ENCODE measurements at regions not wholly inside any gene's neighbourhood (a gene's known extent, or its start where the extent isn't known, plus 50 kb on each side); places are given as distances from the start of the nearest gene placed in this dataset.
"Not testable (repeated sequence)": the region's sequence is repeated elsewhere in the genome, so short reads cannot be mapped to it uniquely, and the experiment has no call there.

- no peak for DNase-seq
Observed at GRCh38 chr18:961644-962355, 57.1 kb downstream of the ADCYAP1 start.

DNA sequence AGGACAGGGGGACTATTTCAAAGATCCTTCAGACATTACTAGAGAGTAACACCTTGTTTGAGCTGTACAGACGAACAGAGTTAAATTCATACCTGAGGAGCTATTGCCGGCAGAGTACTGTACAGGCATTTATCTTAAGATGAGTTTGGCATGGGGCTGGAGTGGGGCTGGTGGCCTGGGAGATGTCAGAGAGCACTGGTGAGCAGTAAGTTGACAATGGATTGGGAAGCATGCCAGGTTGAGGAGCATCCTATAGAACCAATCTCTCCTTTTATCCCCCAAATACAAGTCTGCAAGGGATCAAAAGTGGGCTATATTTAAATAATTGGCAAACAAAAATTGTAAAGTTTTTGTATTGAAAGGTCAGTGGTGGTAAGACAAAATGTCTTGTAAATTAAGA, 58.6 kb downstream of the ADCYAP1 start:
- DNase-seq, result no peak

GRCh38 chr18:965921-966758, 61.5 kb downstream of the ADCYAP1 start:
- DNase-seq, result no peak

DNA sequence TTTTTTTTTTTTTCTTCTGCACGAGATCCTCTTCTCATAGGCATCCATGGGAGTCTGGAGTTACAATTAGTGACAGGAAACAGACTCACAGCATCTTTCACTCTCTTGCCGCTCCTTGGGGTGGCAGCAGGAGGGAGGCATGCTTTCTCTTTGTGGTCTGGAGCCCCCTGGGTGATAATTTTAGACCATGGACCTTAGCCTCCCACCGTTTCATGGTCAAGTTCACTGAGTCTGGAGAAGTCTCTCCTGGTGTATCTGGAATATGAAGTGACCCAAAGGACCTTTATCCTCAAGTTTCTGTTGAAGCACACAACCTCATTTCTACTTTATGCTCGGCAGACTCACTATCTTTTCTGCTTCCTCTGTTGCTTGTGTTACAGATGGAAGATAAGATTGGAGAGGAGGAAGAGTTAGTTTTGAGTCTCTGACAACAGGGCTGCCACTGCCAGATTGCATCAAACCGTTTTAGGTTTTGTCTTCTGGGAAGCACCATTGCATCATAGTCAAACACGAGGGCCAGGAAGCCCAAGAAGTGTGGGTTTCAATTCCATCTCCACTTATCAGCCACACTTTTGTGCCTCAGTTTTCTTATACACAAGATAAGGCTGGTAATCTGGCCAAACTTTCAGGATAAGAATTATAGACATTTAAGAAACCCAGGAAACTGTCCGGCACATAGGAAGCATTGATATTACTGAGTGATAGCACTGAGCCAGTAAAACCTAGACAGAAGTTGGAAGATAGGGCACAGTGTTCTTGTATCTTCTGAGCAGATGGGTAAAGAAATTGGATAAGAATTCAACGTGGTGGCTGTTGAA, 62.3 kb downstream of the ADCYAP1 start:
- DNase-seq, result no peak

DNA sequence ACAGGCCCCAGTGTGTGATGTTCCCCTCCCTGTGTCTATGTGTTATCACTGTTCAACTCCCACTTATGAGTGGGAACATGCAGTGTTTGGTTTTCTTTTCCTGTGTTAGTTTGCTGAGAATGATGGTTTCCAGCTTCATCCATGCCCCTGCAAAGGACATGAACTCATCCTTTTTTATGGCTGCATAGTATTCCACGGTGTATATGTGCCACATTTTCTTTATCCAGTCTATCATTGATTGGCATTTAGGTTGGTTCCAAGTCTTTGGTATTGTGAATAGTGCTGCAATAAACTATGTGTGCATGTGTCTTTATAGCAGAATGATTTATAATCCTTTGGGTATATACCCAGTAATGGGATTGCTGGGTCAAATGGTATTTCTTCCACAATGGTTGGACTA, 64.2 kb downstream of the ADCYAP1 start:
- DNase-seq, result not testable (repeated sequence)

GRCh38 chr18:969311-969710, 64.6 kb downstream of the ADCYAP1 start:
- not testable (repeated sequence) for DNase-seq

DNA sequence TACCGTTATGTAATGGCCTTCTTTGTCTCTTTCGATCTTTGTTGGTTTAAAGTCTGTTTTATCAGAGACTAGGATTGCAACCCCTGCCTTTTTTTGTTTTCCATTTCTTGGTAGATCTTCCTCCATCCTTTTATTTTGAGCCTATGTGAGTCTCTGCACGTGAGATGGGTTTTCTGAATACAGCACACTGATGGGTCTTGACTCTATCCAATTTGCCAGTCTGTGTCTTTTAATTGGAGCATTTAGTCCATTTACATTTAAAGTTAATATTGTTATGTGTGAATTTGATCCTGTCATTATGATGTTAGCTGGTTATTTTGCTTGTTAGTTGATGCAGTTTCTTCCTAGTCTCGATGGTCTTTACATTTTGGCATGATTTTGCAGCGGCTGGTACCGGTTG, 69.9 kb downstream of the ADCYAP1 start:
- DNase-seq, result not testable (repeated sequence)

DNA sequence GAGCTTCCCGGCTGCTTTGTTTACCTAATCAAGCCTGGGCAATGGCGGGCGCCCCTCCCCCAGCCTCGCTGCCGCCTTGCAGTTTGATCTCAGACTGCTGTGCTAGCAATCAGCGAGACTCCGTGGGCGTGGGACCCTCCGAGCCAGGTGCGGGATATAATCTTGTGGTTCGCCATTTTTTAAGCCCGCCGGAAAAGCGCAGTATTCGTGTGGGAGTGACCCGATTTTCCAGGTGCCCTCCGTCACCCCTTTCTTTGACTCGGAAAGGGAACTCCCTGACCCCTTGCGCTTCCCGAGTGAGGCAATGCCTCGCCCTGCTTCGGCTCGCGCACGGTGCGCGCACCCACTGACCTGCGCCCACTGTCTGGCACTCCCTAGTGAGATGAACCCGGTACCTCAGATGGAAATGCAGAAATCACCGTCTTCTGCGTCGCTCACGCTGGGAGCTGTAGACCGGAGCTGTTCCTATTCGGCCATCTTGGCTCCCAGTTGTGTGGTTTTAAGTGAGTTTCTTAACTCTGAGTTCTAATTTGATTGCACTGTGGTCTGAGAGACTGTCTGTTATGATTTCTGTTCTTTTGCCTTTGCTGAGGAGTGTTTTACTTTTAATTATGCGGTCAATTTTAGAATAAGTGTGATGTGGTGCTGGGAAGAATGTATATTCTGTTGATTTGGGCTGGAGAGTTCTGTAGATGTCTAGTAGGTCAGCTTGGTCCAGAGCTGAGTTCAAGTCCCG, 71.9 kb downstream of the ADCYAP1 start:
- DNase-seq, result not testable (repeated sequence)

DNA sequence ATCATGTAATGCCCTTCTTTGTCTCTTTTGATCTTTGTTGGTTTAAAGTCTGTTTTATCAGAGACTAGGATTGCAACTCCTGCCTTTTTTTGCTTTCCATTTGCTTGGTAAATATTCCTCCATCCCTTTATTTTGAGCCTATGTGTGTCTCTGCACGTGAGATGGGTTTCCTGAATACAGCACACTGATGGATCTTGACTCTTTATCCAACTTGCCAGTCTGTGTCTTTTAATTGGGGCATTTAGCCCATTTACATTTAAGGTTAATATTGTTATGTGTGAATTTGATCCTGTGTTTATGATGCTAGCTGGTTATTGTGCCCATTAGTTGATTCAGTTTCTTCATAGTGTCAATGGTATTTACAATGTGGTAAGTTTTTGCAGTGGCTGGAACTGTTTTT, 72.7 kb downstream of the ADCYAP1 start:
- DNase-seq, result not testable (repeated sequence)

DNA sequence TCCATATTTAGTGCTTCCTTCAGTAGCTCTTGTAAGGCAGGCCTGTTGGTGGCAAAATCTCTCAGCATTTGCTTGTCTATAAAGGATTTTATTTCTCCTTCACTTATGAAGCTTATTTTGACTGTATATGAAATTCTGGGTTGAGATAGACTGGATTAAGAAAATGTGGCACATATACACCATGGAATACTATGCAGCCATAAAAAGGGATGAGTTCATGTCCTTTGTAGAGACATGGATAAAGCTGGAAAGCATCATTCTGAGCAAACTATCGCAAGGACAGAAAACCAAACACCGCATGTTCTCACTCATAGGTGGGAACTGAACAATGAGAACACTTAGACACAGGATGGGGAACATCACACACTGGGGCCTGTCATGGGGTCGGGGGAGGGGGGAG, 73.1 kb downstream of the ADCYAP1 start:
- DNase-seq, result not testable (repeated sequence)

DNA sequence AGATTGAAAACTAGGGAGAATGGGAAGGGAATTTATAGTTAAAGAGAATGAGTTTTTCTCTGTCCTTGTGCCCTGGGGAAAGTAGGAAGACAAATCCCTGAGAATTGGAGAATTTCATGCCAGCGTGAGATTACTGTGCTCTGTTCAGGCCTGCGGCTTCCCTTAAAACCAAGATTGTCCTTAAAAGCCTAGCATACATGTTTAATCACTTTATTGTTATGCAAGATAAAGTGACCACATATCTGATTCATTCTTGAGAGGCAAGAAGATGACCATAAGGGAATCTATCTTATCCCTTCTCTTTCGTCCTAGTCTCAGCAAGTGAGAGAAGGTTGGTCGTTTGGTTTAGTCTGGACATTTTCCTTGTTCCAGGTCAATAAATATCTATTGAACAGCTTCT, 75.9 kb downstream of the ADCYAP1 start:
- DNase-seq, result no peak

GRCh38 chr18:984004-984403, 79.3 kb downstream of the ADCYAP1 start:
- no peak for DNase-seq

DNA sequence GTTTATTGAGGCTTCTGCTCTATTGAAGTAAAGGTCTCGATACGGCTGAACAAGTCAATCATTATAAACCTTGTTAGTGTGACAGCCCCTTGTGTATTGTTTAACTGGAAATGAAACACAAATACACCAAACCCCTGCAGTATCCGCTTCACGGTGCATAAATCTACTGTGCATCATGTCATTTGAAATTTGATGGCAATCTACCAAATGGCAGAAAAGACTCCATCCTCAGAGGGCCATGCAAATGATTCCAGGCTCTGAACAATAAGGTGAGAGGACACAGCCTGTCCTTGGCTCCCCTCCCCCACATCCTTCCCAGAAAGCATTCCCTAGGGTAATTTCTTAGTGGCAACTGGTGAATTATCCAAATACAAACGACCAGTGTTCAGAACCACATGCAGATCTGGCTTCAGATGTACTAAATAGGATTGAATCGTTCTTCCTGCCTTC, 80.6 kb downstream of the ADCYAP1 start:
- peak; percentile 66 to 88 for DNase-seq

- peak in 1 of 2 experiments; percentile 29 for DNase-seq
Observed at GRCh38 chr18:986051-986450, 81.4 kb downstream of the ADCYAP1 start.

- no peak for DNase-seq
Observed at GRCh38 chr18:986552-986951, 81.9 kb downstream of the ADCYAP1 start.

GRCh38 chr18:987325-988186, 82.9 kb downstream of the ADCYAP1 start:
- DNase-seq, result no peak

DNA sequence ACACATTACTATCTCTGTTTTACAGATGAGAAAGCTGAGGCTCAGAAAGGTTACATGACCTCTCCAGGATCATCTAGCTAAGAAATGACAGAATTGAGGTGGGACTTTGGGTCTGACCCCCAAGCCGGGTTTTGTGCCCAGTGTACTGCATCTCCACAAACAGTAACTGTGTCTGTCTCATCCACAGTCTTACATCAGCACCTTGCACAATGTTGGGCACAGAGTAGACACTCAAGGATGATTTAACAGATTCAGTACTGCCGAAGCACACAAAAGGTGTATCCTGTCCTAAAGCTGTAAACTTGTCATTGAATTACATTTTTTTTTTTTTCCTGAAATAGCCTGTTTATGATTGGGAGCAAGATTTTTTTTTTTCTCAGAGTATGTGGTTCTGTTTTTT, 84.8 kb downstream of the ADCYAP1 start:
- DNase-seq, result no peak

DNA sequence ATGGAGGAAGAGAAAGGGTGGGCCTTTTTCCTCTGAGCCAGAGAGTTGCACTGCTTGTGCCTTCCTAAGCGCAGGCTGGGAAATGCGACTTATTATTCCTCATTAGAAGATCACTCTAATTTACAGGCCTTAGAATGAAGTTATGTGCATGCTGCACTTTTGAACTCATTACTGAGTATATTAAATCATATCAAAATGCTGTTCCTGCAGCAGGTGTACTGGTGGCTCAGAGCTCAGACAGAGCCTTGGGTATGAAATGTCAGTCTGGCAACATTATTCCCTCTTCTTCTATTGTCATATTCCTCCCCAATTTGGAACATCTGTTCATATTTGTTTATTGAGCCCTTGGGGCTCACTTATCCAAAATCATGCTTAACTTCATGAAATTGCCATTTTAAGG, 85.5 kb downstream of the ADCYAP1 start:
- no peak for DNase-seq

DNA sequence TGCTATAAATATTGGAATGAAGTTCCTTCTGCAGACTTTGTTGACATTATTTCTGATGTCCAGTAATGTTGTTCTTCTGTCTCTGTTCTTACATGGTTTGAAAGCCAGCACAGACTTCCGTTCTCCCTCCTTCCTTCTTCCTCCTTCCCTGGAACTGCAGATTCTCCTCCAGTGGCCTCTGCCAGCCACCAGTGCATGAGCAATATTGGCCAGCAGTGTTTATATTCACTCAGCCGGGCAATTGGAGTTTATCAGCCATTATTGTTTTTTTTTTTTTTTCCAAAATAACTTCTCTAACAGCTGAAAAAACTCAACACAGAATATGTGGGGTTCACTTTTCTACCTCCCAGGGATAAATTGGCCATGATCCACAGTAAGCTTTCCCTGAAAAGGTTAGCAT, 86.8 kb downstream of the ADCYAP1 start:
- DNase-seq, result no peak

GRCh38 chr18:993560-993959, 88.9 kb downstream of the ADCYAP1 start:
- no peak for DNase-seq

- DNase-seq, result no peak
Observed at GRCh38 chr18:995629-996028, 91.0 kb downstream of the ADCYAP1 start.

GRCh38 chr18:997499-997898, 92.8 kb downstream of the ADCYAP1 start:
- no peak for DNase-seq
